Prostate gland (tissue), 2 donors: ENCODE measurements at regions not wholly inside any gene's neighbourhood (a gene's known extent, or its start where the extent isn't known, plus 50 kb on each side); places are given as distances from the start of the nearest gene placed in this dataset.

Experiments
- DNase-seq: peaks from one replicate; pipeline ENCODE4 v3.0.0-alpha.2; 2019; ENCODE audit warnings: low spot score
- H3K27ac ChIP-seq, 2 donors: fragments of 200-600 bp; sonication (generic); 2 replicates each; pipeline ENCODE4 v1.5.1; 2017 to 2019
- H3K27me3 ChIP-seq: fragments of 200-600 bp; sonication (generic); replicated peaks from 2 replicates; pipeline ENCODE4 v1.5.1; 2019; ENCODE audit not compliant: insufficient read depth
- H3K36me3 ChIP-seq, 2 donors: fragments of 200-600 bp; sonication (generic); 1 replicate in 1 of 2; 2 replicates in 1 of 2; pipeline versions ENCODE4 v1.5.1 to v1.8.1; 2017 to 2019
- H3K4me1 ChIP-seq: fragments of 200-600 bp; sonication (generic); replicated peaks from 2 replicates; pipeline ENCODE4 v1.5.1; 2019
- H3K4me3 ChIP-seq, 2 donors: fragments of 200-600 bp; sonication (generic); 2 replicates each; pipeline ENCODE4 v1.5.1; 2017 to 2019
- H3K9me3 ChIP-seq: fragments of 200-600 bp; sonication (generic); 2 replicates; pipeline ENCODE4 v1.5.1; 2017
- CTCF ChIP-seq, 4 experiments: fragments of 200-600 bp in 2 of 4; fragments of 450-650 bp in 2 of 4; sonication (generic) in 2 of 4; IDR thresholded peaks; 1 replicate in 3 of 4; 2 replicates in 1 of 4; pipeline ENCODE4 v1.5.1; 2016 to 2019; ENCODE audit warnings: antibody characterized with exemption in 4 of 4, mild to moderate bottlenecking in 2 of 4, moderate library complexity in 2 of 4
- POLR2A ChIP-seq: fragments of 450-650 bp; IDR thresholded peaks from one replicate; pipeline ENCODE4 v1.6.1; 2016; ENCODE audit warnings: antibody characterized with exemption, mild to moderate bottlenecking
- POLR2AphosphoS5 ChIP-seq: sonication (generic); formaldehyde crosslinking; IDR thresholded peaks from one replicate; pipeline ENCODE4 v1.6.1; 2017; ENCODE audit warnings: antibody characterized with exemption
- WGBS: methylation state at CpG from one replicate; pipeline ENCODE4 v1.1.5; 2018; 5-methylcytosine and 5-hydroxymethylcytosine counted together
- intact Hi-C: fragments of 100-400 bp; cut with DNase I; formaldehyde crosslinking; loops from one replicate; pipeline ENCODE4 v1.14.2; 2022

- no peaks in the 10 kb centered on the region for H3K9me3 ChIP-seq
Observed at GRCh38 chr14:28570391-28570790, 196.2 kb upstream of the FOXG1 start.

GRCh38 chr14:28571636-28572035 is 195.0 kb upstream of the FOXG1 start:
- no peak overlapping the region for H3K27ac ChIP-seq
- intact Hi-C loops: no loop called here
- no peaks in the 10 kb centered on the region for H3K27me3 ChIP-seq
- H3K4me3 ChIP-seq: no peak overlapping the region
- no peaks in the 10 kb centered on the region for H3K9me3 ChIP-seq
- DNase-seq: no peak
- 89% methylated on average over 2 of the region's 2 CpGs for WGBS
- H3K36me3 ChIP-seq: no peaks in the 10 kb centered on the region
- no peaks in the 10 kb centered on the region for H3K4me1 ChIP-seq
- TF ChIP-seq POLR2A: no peak
- no peak for TF ChIP-seq POLR2AphosphoS5
- TF ChIP-seq CTCF (IDR thresholded peaks at IDR 0.05): no peak

More at GRCh38 chr14:28570391-28570790, 196.2 kb upstream of the FOXG1 start:
- Histone ChIP-seq H3K36me3 (no peaks in the 10 kb centered on the region), H3K4me3 (no peak overlapping the region), H3K4me1 (no peaks in the 10 kb centered on the region), H3K27ac (no peak overlapping the region), H3K27me3 (no peaks in the 10 kb centered on the region)
- intact Hi-C loops: no loop called here
- WGBS: 24% methylated on average over 1 of the region's 1 CpG
- TF ChIP-seq CTCF (IDR thresholded peaks at IDR 0.05) (no peak), POLR2AphosphoS5 (no peak), POLR2A (no peak)
- no peak for DNase-seq

GRCh38 chr14:28576523-28576922 is 190.1 kb upstream of the FOXG1 start:
- Histone ChIP-seq H3K36me3 (no peaks in the 10 kb centered on the region), H3K27me3 (no peaks in the 10 kb centered on the region), H3K27ac (no peak overlapping the region), H3K4me3 (no peak overlapping the region), H3K9me3 (no peaks in the 10 kb centered on the region), H3K4me1 (no peaks in the 10 kb centered on the region)
- intact Hi-C loops: no loop called here
- TF ChIP-seq CTCF (IDR thresholded peaks at IDR 0.05): no peak
- TF ChIP-seq POLR2AphosphoS5: no peak
- TF ChIP-seq POLR2A: no peak
- 80% methylated on average over 10 of the region's 10 CpGs for WGBS
- DNase-seq: no peak

GRCh38 chr14:28577187-28577586 is 189.4 kb upstream of the FOXG1 start:
- 65% methylated on average over 3 of the region's 3 CpGs for WGBS
- no peaks in the 10 kb centered on the region for H3K4me1 ChIP-seq
- intact Hi-C loops: no loop called here

More at GRCh38 chr14:28577187-28577586, 189.4 kb upstream of the FOXG1 start:
- no peak for DNase-seq
- no peak overlapping the region for H3K27ac ChIP-seq
- no peaks in the 10 kb centered on the region for H3K36me3 ChIP-seq
- TF ChIP-seq CTCF (IDR thresholded peaks at IDR 0.05) (no peak), POLR2A (no peak)
- H3K9me3 ChIP-seq: no peaks in the 10 kb centered on the region
- H3K27me3 ChIP-seq: no peaks in the 10 kb centered on the region
- H3K4me3 ChIP-seq: no peak overlapping the region
